Hypothalamus (tissue), 51 donors: ENCODE measurements at regions not wholly inside any gene's neighbourhood (a gene's known extent, or its start where the extent isn't known, plus 50 kb on each side); places are given as distances from the start of the nearest gene placed in this dataset.
"Not testable (repeated sequence)": the region's sequence is repeated elsewhere in the genome, so short reads cannot be mapped to it uniquely, and the experiment has no call there.

Source experiments
- DNase-seq, 51 donors: peaks; one replicate each; lab custom pipeline; 2025; lab: John Stamatoyannopoulos, UW

- DNase-seq, result no peak
Measured at GRCh38 chr13:20313896-20314295, 81.8 kb upstream of the GJB6 start.

DNA sequence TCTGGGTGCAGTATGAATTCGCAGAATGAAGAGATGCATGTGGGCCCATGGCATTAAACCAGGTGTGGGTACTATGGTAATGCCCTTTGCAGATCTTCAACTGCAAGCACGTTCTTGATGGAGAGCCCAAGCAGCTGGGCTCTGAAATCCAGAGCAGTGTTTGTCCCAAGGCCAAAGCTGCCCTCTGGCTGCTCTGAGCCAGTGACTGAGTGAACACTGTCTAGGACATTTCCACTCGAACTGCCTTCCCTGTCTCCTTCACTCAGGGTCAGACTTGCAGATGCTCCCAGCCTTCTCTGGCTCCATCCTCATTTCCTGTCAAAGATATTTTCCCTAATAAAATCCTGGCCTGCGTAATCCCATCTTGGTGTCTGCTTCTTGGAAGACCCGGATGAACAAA, 80.2 kb upstream of the GJB6 start:
- DNase-seq, result no peak

DNA sequence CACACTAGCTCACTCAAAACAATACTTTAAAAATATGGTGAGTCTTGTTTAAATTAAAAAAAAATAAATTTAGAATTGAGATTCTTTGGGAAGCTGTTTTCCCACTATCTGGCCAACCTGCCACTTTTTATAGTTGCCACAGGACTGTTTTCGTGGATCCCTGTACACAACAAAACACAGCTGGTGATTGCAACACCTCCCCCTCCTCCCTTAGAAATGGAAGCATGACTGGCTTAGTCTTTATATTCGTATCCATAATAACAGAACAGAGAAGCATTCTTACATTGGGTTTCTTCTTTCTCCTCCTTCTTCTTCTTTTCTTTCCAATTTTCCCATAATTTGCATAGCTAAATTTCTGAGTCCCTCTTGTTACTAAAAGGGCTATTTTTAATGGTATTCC, 79.5 kb upstream of the GJB6 start:
- no peak for DNase-seq

- DNase-seq, result no peak
Measured at GRCh38 chr13:20311022-20311421, 78.9 kb upstream of the GJB6 start.

DNA sequence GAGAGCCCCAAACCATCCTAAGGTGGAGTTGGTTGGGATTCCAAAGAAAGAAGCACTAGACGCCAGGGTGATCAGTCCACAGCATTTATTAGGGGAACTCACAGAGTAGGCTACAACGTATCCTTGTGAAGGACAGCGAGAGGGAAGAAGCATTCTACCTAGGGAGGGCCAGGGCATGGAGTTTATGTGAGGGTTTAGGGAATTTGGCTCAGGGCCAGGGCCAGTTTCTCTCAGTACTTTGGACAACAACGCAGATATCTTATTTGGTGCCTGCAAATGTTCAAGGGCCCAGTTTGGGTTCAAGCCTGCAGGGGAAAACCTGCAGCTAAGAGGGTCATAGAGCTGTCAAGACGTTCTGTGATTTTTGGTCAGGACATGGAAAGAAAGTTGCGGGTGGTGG, 73.9 kb upstream of the GJB6 start:
- no peak for DNase-seq

DNA sequence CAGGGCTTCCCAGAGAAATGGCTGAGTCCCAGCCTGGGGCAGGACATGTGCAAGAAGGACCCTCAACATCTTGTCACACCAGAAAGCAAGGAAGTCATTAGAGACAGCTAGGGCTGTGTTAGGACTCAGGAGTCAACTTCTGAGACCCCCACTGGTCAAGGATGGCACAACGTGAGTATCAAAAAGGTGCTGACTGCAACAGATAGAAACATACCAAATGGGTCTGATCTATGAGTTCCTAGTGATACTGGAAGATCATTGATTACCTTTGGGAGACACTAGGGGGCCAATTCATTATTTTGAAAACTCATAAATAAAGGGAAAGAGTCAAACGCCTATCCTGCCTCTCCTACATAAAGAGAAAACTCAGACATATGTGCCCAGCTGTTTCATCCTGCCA, 73.5 kb upstream of the GJB6 start:
- DNase-seq, result no peak

GRCh38 chr13:20304061-20304460, 71.9 kb upstream of the GJB6 start:
- not testable (repeated sequence) for DNase-seq

DNA sequence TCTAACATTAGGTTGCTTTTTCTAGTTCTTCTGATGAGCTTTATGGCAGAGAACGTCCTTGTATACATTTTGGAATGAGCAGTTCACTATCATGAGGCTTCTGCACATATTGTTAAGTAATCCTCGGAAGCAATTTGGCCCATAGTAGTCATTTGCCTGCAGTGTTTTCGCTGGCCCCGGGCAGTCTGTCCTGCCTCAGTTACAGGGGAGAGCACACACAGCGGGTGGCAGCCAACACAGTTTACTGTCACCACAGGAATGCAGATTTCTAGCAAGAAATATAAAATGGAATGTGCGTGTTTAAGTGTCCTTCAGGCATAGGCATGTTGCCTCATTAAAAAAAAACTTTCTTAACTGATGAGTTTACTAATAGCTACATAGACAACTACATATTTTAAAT, 71.5 kb upstream of the GJB6 start:
- no peak for DNase-seq

GRCh38 chr13:20301403-20302071, 69.4 kb upstream of the GJB6 start:
- peak in 3 of 51 donors; percentile 2 to 23 (median 10) for DNase-seq

DNA sequence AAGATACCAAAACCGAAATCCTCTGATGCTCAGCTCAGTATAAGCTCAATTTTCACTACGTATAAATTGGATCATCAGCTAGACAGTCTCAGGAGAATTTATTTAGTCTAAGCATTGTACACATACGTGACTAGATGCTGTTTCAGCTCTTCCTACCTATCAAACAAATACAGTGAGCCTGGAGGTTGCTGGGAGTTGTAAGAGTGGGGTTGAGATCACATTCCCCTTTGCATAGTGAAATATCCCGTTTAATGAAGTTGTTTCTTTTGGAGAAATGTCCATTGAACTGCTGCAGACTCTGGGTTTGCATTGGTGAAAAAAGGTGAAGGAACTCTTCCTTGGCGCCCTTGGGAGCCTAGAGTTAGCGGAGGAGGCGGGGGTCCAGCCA, 68.9 kb upstream of the GJB6 start:
- no peak for DNase-seq

GRCh38 chr13:20297181-20297580, 65.1 kb upstream of the GJB6 start:
- DNase-seq, result no peak

- no peak for DNase-seq
Measured at GRCh38 chr13:20295956-20296355, 63.8 kb upstream of the GJB6 start.

GRCh38 chr13:20294497-20294896, 62.4 kb upstream of the GJB6 start:
- DNase-seq, result no peak

GRCh38 chr13:20292301-20292700, 60.2 kb upstream of the GJB6 start:
- DNase-seq, result not testable (repeated sequence)

DNA sequence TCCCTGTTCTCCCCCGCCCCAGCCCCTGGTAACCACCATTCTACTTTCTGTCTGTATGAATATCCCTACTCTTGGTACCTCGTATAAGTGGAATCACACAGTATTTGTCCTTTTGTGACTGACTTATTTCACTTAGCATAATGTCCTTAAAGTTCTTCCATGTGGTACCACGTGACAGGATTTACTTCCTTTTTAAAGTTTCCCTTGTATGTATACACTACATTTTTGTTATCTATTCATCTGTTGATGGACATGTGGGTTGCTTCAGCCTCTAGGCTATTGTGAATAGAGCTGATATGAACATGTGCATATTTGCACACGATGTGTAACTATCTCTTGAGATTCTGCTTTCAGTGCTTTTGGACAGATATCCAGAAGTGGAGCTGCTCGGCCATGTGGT, 59.6 kb upstream of the GJB6 start:
- DNase-seq, result no peak

DNA sequence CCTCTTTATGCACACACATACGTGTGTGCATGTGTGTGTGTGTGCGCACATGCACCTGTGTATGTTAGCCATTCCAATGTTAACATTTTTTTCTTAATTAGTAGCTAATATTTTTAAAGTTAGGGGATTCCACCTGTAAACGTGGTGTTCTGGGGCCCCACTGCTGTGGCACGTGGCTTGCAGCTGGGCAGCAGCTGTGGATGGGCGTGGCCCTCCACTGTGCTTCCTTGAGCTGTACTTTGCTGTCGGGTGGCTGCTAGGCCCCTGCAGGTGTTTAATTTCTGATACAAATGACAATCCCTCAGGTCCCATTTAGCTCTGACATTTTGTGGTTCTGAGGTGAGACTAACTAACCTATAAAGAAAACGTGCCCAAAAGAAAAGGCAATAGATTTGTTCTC, 58.9 kb upstream of the GJB6 start:
- no peak for DNase-seq

DNA sequence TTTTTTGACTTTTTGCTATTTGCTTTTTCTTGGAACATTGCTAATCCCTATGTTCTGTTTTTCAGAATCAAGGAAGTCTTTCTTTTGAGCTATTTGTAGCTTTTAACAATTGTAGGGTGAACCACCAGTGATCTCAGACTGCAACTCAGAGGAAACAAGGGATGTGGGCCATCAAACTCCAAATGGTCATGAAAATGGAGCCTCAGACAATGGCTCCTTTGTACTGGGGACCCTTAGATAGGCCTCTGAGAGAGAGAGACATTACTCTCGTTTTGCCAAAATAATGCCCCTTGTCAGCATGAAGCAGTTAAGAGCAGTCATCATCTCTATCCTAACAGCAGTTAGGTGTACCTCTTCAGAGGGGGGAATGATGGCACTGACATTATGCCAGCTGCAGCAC, 56.4 kb upstream of the GJB6 start:
- no peak for DNase-seq

GRCh38 chr13:20287976-20288375, 55.9 kb upstream of the GJB6 start:
- no peak for DNase-seq

DNA sequence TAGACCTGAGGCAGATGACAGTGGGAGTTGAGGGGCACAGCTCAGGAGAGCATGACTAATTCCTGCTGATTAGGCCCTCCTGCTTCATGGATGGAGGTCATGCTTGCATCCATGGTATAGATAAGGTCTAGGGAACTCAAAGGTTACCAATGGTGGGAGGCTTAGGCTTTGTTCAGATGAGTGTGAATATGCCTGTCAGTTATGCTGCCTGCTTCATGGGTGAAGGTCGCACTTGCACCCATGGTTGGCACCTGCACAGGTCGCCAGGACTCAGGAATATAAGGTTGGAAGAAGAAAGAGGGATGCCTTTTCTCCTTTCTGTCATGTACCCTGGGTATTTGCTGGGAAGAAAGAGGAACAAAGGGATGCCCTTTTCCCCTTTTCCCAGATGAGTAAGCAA, 53.4 kb upstream of the GJB6 start:
- no peak for DNase-seq
